ENCODE measurements at regions not wholly inside any gene's neighbourhood (a gene's known extent, or its start where the extent isn't known, plus 50 kb on each side); places are given as distances from the start of the nearest gene placed in this dataset.

GRCh38 chr5:73395256-73395655 lies 53.3 kb downstream of the FOXD1 start:
- no peaks in the 10 kb centered on the region for H3K27me3 ChIP-seq
- H3K27ac ChIP-seq: no peak overlapping the region
- no peak for TF ChIP-seq Cebpa-rat (IDR thresholded peaks at IDR 0.05)
- no peak overlapping the region for H3K4me3 ChIP-seq
- H3K9me3 ChIP-seq: no peaks in the 10 kb centered on the region
- no peaks in the 10 kb centered on the region for H3K36me3 ChIP-seq
- H3K4me1 ChIP-seq: no peaks in the 10 kb centered on the region
- H3K9ac ChIP-seq: no peak overlapping the region
- no peaks in the 10 kb centered on the region for H4K20me1 ChIP-seq
- H3K4me2 ChIP-seq: no peak overlapping the region

GRCh38 chr5:73394610-73395009 lies 54.0 kb downstream of the FOXD1 start:
- TF ChIP-seq Cebpa-rat (IDR thresholded peaks at IDR 0.05): no peak
- Histone ChIP-seq H3K27ac (no peak overlapping the region), H3K9ac (no peak overlapping the region), H3K27me3 (no peaks in the 10 kb centered on the region), H3K9me3 (no peaks in the 10 kb centered on the region), H3K4me2 (no peak overlapping the region), H3K4me1 (no peaks in the 10 kb centered on the region), H3K4me3 (no peak overlapping the region), H4K20me1 (no peaks in the 10 kb centered on the region), H3K36me3 (no peaks in the 10 kb centered on the region)

- Histone ChIP-seq H3K4me2 (no peak overlapping the region), H3K9me3 (no peaks in the 10 kb centered on the region), H3K4me1 (no peaks in the 10 kb centered on the region), H3K36me3 (no peaks in the 10 kb centered on the region), H3K27me3 (no peaks in the 10 kb centered on the region), H3K4me3 (no peak overlapping the region), H3K9ac (no peak overlapping the region), H3K27ac (no peak overlapping the region), H4K20me1 (no peaks in the 10 kb centered on the region)
- no peak for TF ChIP-seq Cebpa-rat (IDR thresholded peaks at IDR 0.05)
Measured at GRCh38 chr5:73393611-73394489, 54.7 kb downstream of the FOXD1 start.

- peaks cover 8% of the 10 kb centered on the region for H3K4me1 ChIP-seq
- no peaks in the 10 kb centered on the region for H3K27me3 ChIP-seq
- H3K4me2 ChIP-seq: no peak overlapping the region
- H4K20me1 ChIP-seq: peaks cover 5% of the 10 kb centered on the region
- no peak overlapping the region for H3K4me3 ChIP-seq
- TF ChIP-seq Cebpa-rat (IDR thresholded peaks at IDR 0.05): no peak
- H3K9me3 ChIP-seq: no peaks in the 10 kb centered on the region
- no peak overlapping the region for H3K9ac ChIP-seq
- no peak overlapping the region for H3K27ac ChIP-seq
- no peaks in the 10 kb centered on the region for H3K36me3 ChIP-seq
Measured at GRCh38 chr5:73392775-73393174, 55.8 kb downstream of the FOXD1 start.

GRCh38 chr5:73391441-73391881 lies 57.1 kb downstream of the FOXD1 start:
- Histone ChIP-seq H3K4me3 (no peak overlapping the region), H3K4me2 (no peak overlapping the region), H3K4me1 (peaks cover 21% of the 10 kb centered on the region), H3K36me3 (no peaks in the 10 kb centered on the region), H3K9me3 (no peaks in the 10 kb centered on the region), H4K20me1 (peaks cover 13% of the 10 kb centered on the region), H3K27me3 (no peaks in the 10 kb centered on the region), H3K27ac (no peak overlapping the region), H3K9ac (no peak overlapping the region)
- no peak for TF ChIP-seq Cebpa-rat (IDR thresholded peaks at IDR 0.05)

- Histone ChIP-seq H3K9me3 (no peaks in the 10 kb centered on the region), H3K4me3 (no peak overlapping the region), H3K27ac (no peak overlapping the region), H3K36me3 (no peaks in the 10 kb centered on the region), H3K4me1 (peaks cover 25% of the 10 kb centered on the region), H3K9ac (no peak overlapping the region), H4K20me1 (peaks cover 13% of the 10 kb centered on the region), H3K4me2 (no peak overlapping the region), H3K27me3 (no peaks in the 10 kb centered on the region)
- TF ChIP-seq Cebpa-rat (IDR thresholded peaks at IDR 0.05): no peak
Measured at GRCh38 chr5:73390972-73391371, 57.6 kb downstream of the FOXD1 start.

- Histone ChIP-seq H3K36me3 (no peaks in the 10 kb centered on the region), H3K27ac (no peak overlapping the region), H4K20me1 (peaks cover 13% of the 10 kb centered on the region), H3K4me3 (no peak overlapping the region), H3K4me2 (no peak overlapping the region), H3K9ac (no peak overlapping the region), H3K4me1 (peaks cover 25% of the 10 kb centered on the region), H3K27me3 (no peaks in the 10 kb centered on the region), H3K9me3 (peaks cover 20% of the 10 kb centered on the region)
- no peak for TF ChIP-seq Cebpa-rat (IDR thresholded peaks at IDR 0.05)
Measured at GRCh38 chr5:73388740-73389139, 59.8 kb downstream of the FOXD1 start.

- no peak overlapping the region for H3K27ac ChIP-seq
- H3K4me1 ChIP-seq: peaks cover 25% of the 10 kb centered on the region
- peaks cover 13% of the 10 kb centered on the region for H4K20me1 ChIP-seq
- H3K9me3 ChIP-seq: peaks cover 24% of the 10 kb centered on the region
- no peaks in the 10 kb centered on the region for H3K27me3 ChIP-seq
- no peak overlapping the region for H3K4me3 ChIP-seq
- peak overlapping the region; percentile 71 for H3K4me2 ChIP-seq
- no peak overlapping the region for H3K9ac ChIP-seq
- TF ChIP-seq Cebpa-rat (IDR thresholded peaks at IDR 0.05): no peak
- H3K36me3 ChIP-seq: no peaks in the 10 kb centered on the region
Measured at GRCh38 chr5:73388306-73388684, 60.3 kb downstream of the FOXD1 start.

- TF ChIP-seq Cebpa-rat (IDR thresholded peaks at IDR 0.05): no peak
- no peaks in the 10 kb centered on the region for H3K27me3 ChIP-seq
- peak overlapping the region; percentile 71 for H3K4me2 ChIP-seq
- H3K36me3 ChIP-seq: no peaks in the 10 kb centered on the region
- no peak overlapping the region for H3K9ac ChIP-seq
- no peak overlapping the region for H3K4me3 ChIP-seq
- H3K4me1 ChIP-seq: peaks cover 25% of the 10 kb centered on the region
- H3K27ac ChIP-seq: no peak overlapping the region
- peaks cover 29% of the 10 kb centered on the region for H3K9me3 ChIP-seq
- H4K20me1 ChIP-seq: peaks cover 13% of the 10 kb centered on the region
Measured at GRCh38 chr5:73387601-73388305, 60.8 kb downstream of the FOXD1 start.

GRCh38 chr5:73387149-73387591 lies 61.4 kb downstream of the FOXD1 start:
- peak overlapping the region; percentile 71 for H3K4me2 ChIP-seq

More at GRCh38 chr5:73387149-73387591, 61.4 kb downstream of the FOXD1 start:
- H3K9ac ChIP-seq: no peak overlapping the region
- no peak overlapping the region for H3K27ac ChIP-seq
- H3K4me1 ChIP-seq: peaks cover 25% of the 10 kb centered on the region
- H3K36me3 ChIP-seq: no peaks in the 10 kb centered on the region
- H3K4me3 ChIP-seq: no peak overlapping the region
- H3K9me3 ChIP-seq: peaks cover 35% of the 10 kb centered on the region
- TF ChIP-seq Cebpa-rat (IDR thresholded peaks at IDR 0.05): no peak
- H3K27me3 ChIP-seq: no peaks in the 10 kb centered on the region
- H4K20me1 ChIP-seq: peaks cover 13% of the 10 kb centered on the region
